HG03159 (cell line): ENCODE measurements at regions not wholly inside any gene's neighbourhood (a gene's known extent, or its start where the extent isn't known, plus 50 kb on each side); places are given as distances from the start of the nearest gene placed in this dataset.

ENCODE experiments used
- ATAC-seq: cut with Tn5 transposase; IDR thresholded peaks from one replicate; pipeline ENCODE4 v1.9.1; 2021; ENCODE audit warnings: mild to moderate bottlenecking, moderate library complexity; ENCODE audit not compliant: unreplicated experiment

- no peak for ATAC-seq
Observed at GRCh38 chr10:117635826-117636225, 93.3 kb downstream of the EMX2 start.

GRCh38 chr10:117638200-117638599, 95.7 kb downstream of the EMX2 start:
- no peak for ATAC-seq

- ATAC-seq: no peak
Observed at GRCh38 chr10:117638664-117639200, 96.2 kb downstream of the EMX2 start.

- ATAC-seq: no peak
Observed at GRCh38 chr10:117640406-117640805, 97.9 kb downstream of the EMX2 start.

- no peak for ATAC-seq
Observed at GRCh38 chr10:117646718-117647117, 104.2 kb downstream of the EMX2 start.

GRCh38 chr10:117647306-117647705, 104.8 kb downstream of the EMX2 start:
- no peak for ATAC-seq

- ATAC-seq: no peak
Observed at GRCh38 chr10:117651121-117651520, 108.6 kb downstream of the EMX2 start.

- ATAC-seq: peak; percentile 14
Observed at GRCh38 chr10:117652228-117653169, 110.0 kb downstream of the EMX2 start.

GRCh38 chr10:117653170-117653515, 110.6 kb downstream of the EMX2 start:
- peak; percentile 84 for ATAC-seq

- no peak for ATAC-seq
Observed at GRCh38 chr10:117654105-117654504, 111.6 kb downstream of the EMX2 start.

GRCh38 chr10:117656385-117657367, 114.1 kb downstream of the EMX2 start:
- peak; percentile 83 for ATAC-seq

- no peak for ATAC-seq
Observed at GRCh38 chr10:117661316-117661715, 118.8 kb downstream of the EMX2 start.

- ATAC-seq: no peak
Observed at GRCh38 chr10:117662126-117662525, 119.6 kb downstream of the EMX2 start.

- ATAC-seq: no peak
Observed at GRCh38 chr10:117662751-117663540, 120.4 kb downstream of the EMX2 start.

GRCh38 chr10:117663750-117664149, 121.2 kb downstream of the EMX2 start:
- ATAC-seq: peak; percentile 99

GRCh38 chr10:117664288-117664687, 121.7 kb downstream of the EMX2 start:
- ATAC-seq: no peak

- no peak for ATAC-seq
Observed at GRCh38 chr10:117666166-117666565, 123.6 kb downstream of the EMX2 start.

- no peak for ATAC-seq
Observed at GRCh38 chr10:117666965-117667364, 124.4 kb downstream of the EMX2 start.

- ATAC-seq: no peak
Observed at GRCh38 chr10:117667831-117668230, 125.3 kb downstream of the EMX2 start.

- ATAC-seq: no peak
Observed at GRCh38 chr10:117668327-117669008, 125.9 kb downstream of the EMX2 start.
